OCI-LY3 (cell line): ENCODE measurements at regions not wholly inside any gene's neighbourhood (a gene's known extent, or its start where the extent isn't known, plus 50 kb on each side); places are given as distances from the start of the nearest gene placed in this dataset.

Experiments used
- H2AFZ ChIP-seq: fragments of 200-600, 300-600 bp; shearing (Covaris generic); 2 replicates; pipeline ENCODE4 v1.6.0; 2014; ENCODE audit warnings: antibody characterized with exemption, low read depth, low read length
- H3K27ac ChIP-seq: fragments of 200-600, 300-600 bp; sonication (generic); 2 replicates; pipeline ENCODE4 v1.5.1; 2014; ENCODE audit warnings: mild to moderate bottlenecking, low read length, moderate library complexity, mixed read lengths
- H3K27me3 ChIP-seq: fragments of 200-600, 300-600 bp; sonication (generic); 2 replicates; pipeline ENCODE4 v1.6.1; 2014; ENCODE audit warnings: low read depth, low read length, mixed read lengths
- H3K36me3 ChIP-seq: fragments of 200-600, 300-600 bp; sonication (generic); replicated peaks from 2 replicates; pipeline ENCODE3; 2014; ENCODE audit warnings: low read depth, low read length, mixed read lengths
- H3K4me1 ChIP-seq: fragments of 300-600, 200-600 bp; sonication (generic); 2 replicates; pipeline ENCODE4 v1.6.1; 2014; ENCODE audit warnings: low read length, mixed read lengths
- H3K4me2 ChIP-seq: fragments of 200-600, 300-600 bp; sonication (generic); 2 replicates; pipeline ENCODE4 v1.6.1; 2014; ENCODE audit warnings: low read length, mixed read lengths
- H3K4me3 ChIP-seq: fragments of 300-600, 200-600 bp; sonication (generic); 2 replicates; pipeline ENCODE4 v1.5.1; 2014; ENCODE audit warnings: antibody characterized with exemption, mild to moderate bottlenecking, low read length, moderate library complexity
- H3K79me2 ChIP-seq: fragments of 300-600, 200-600 bp; shearing (Covaris generic); 2 replicates; pipeline ENCODE4 v1.6.1; 2014; ENCODE audit warnings: mild to moderate bottlenecking, low read length, mixed read lengths
- H3K9ac ChIP-seq: fragments of 300-600, 200-600 bp; shearing (Covaris generic); 2 replicates; pipeline ENCODE4 v1.6.0; 2014; ENCODE audit warnings: mild to moderate bottlenecking, low read length, moderate library complexity
- H3K9me3 ChIP-seq: fragments of 200-600, 300-600 bp; shearing (Covaris generic); 2 replicates; pipeline ENCODE4 v1.6.1; 2014; ENCODE audit warnings: low read length, mixed read lengths; ENCODE audit not compliant: insufficient read depth
- H4K20me1 ChIP-seq: fragments of 200-600, 300-600 bp; sonication (generic); 2 replicates; pipeline ENCODE4 v1.6.1; 2016; ENCODE audit warnings: low read length, mixed read lengths; ENCODE audit not compliant: insufficient read depth
- CTCF ChIP-seq: fragments of 200-600, 300-600 bp; sonication (generic); IDR thresholded peaks from 2 replicates; pipeline ENCODE4 v1.5.1; 2014; ENCODE audit warnings: antibody characterized with exemption, low read length, low read depth
- EZH2phosphoT487 ChIP-seq: fragments of 200-600 bp; shearing (Covaris generic); IDR thresholded peaks from 2 replicates; pipeline ENCODE4 v1.6.1; 2018; ENCODE audit warnings: antibody characterized with exemption, mixed run types, low read depth

- peak overlapping the region; percentile 37; the same call in 1 of the 2 replicates for H2AFZ ChIP-seq
- H3K9ac ChIP-seq, result peak overlapping the region; percentile 39
- H3K9me3 ChIP-seq, result no peaks in the 10 kb centered on the region
- no peaks in the 10 kb centered on the region for H4K20me1 ChIP-seq
- H3K27ac ChIP-seq, result peak overlapping the region; percentile 47
- H3K4me3 ChIP-seq, result peak overlapping the region; percentile 16
- H3K4me1 ChIP-seq, result peaks cover 57% of the 10 kb centered on the region
- H3K79me2 ChIP-seq, result no peaks in the 10 kb centered on the region
- peak overlapping the region; percentile 46 for H3K4me2 ChIP-seq
- peaks cover 4% of the 10 kb centered on the region; the same call in 1 of the 2 replicates for H3K27me3 ChIP-seq
- peak; percentile 63 for TF ChIP-seq CTCF
- TF ChIP-seq EZH2phosphoT487, result no peak
- H3K36me3 ChIP-seq, result no peaks in the 10 kb centered on the region
Measured at GRCh38 chr17:72388765-72389473, 268.1 kb downstream of the SOX9 start.

- TF ChIP-seq EZH2phosphoT487 (no peak), CTCF (no peak)
- H3K79me2 ChIP-seq, result no peaks in the 10 kb centered on the region
- H3K36me3 ChIP-seq, result no peaks in the 10 kb centered on the region
- no peak overlapping the region for H2AFZ ChIP-seq
- peaks cover 4% of the 10 kb centered on the region; the same call in 1 of the 2 replicates for H3K27me3 ChIP-seq
- H3K27ac ChIP-seq, result no peak overlapping the region
- H3K4me1 ChIP-seq, result peaks cover 57% of the 10 kb centered on the region
- no peak overlapping the region for H3K4me3 ChIP-seq
- H3K4me2 ChIP-seq, result 0 out of 2 replicates have a peak overlapping the region, but pooled peaks have one; percentile 98
- no peaks in the 10 kb centered on the region for H4K20me1 ChIP-seq
- H3K9ac ChIP-seq, result no peak overlapping the region
- H3K9me3 ChIP-seq, result no peaks in the 10 kb centered on the region
Measured at GRCh38 chr17:72390675-72391508, 270.1 kb downstream of the SOX9 start.

- Histone ChIP-seq H3K4me3 (peak overlapping the region; percentile 68), H3K9ac (peak overlapping the region; percentile 42), H3K36me3 (no peaks in the 10 kb centered on the region), H3K4me2 (peak overlapping the region; percentile 98), H3K27ac (no peak overlapping the region), H2AFZ (peak overlapping the region; percentile 45), H3K27me3 (peaks cover 4% of the 10 kb centered on the region; the same call in 1 of the 2 replicates), H3K79me2 (no peaks in the 10 kb centered on the region), H3K4me1 (peaks cover 57% of the 10 kb centered on the region), H4K20me1 (no peaks in the 10 kb centered on the region), H3K9me3 (no peaks in the 10 kb centered on the region)
- no peak for TF ChIP-seq CTCF
- no peak for TF ChIP-seq EZH2phosphoT487
Measured at GRCh38 chr17:72392056-72393010, 271.5 kb downstream of the SOX9 start.
